AG20443 (cell line): ENCODE measurements at regions not wholly inside any gene's neighbourhood (a gene's known extent, or its start where the extent isn't known, plus 50 kb on each side); places are given as distances from the start of the nearest gene placed in this dataset.

Experiments
- DNase-seq: peaks from one replicate; pipeline ENCODE4 v3.0.0; 2012; ENCODE audit warnings: low spot score, mixed read lengths

- no peak for DNase-seq
These were observed 266.1 kb upstream of the TMTC4 start for GRCh38 chr13:100940658-100941057.

GRCh38 chr13:100933841-100934240 lies 259.2 kb upstream of the TMTC4 start:
- DNase-seq, result no peak

GRCh38 chr13:100922599-100922998 lies 248.0 kb upstream of the TMTC4 start:
- DNase-seq, result no peak

- DNase-seq, result no peak
These were observed 246.5 kb upstream of the TMTC4 start for GRCh38 chr13:100921139-100921538.

- DNase-seq, result no peak
These were observed 242.4 kb upstream of the TMTC4 start for GRCh38 chr13:100917011-100917410.

GRCh38 chr13:100913143-100913542 lies 238.5 kb upstream of the TMTC4 start:
- no peak for DNase-seq

- DNase-seq, result no peak
These were observed 229.8 kb upstream of the TMTC4 start for GRCh38 chr13:100904293-100904976.

- DNase-seq, result no peak
These were observed 225.2 kb upstream of the TMTC4 start for GRCh38 chr13:100899720-100900316.

GRCh38 chr13:100898431-100898830 lies 223.8 kb upstream of the TMTC4 start:
- DNase-seq, result no peak

GRCh38 chr13:100895651-100896050 lies 221.1 kb upstream of the TMTC4 start:
- DNase-seq, result no peak

- DNase-seq, result no peak
These were observed 218.4 kb upstream of the TMTC4 start for GRCh38 chr13:100892981-100893380.

GRCh38 chr13:100890645-100891044 lies 216.1 kb upstream of the TMTC4 start:
- DNase-seq, result no peak

GRCh38 chr13:100887729-100888151 lies 213.1 kb upstream of the TMTC4 start:
- DNase-seq, result peak; percentile 78

- no peak for DNase-seq
These were observed 208.9 kb upstream of the TMTC4 start for GRCh38 chr13:100883453-100883852.

- peak; percentile 67 for DNase-seq
These were observed 206.8 kb upstream of the TMTC4 start for GRCh38 chr13:100881291-100881864.

- no peak for DNase-seq
These were observed 205.6 kb upstream of the TMTC4 start for GRCh38 chr13:100880166-100880565.

- no peak for DNase-seq
These were observed 204.7 kb upstream of the TMTC4 start for GRCh38 chr13:100879255-100879654.

GRCh38 chr13:100876044-100876403 lies 201.4 kb upstream of the TMTC4 start:
- DNase-seq, result no peak

- DNase-seq, result peak; percentile 79
These were observed 200.9 kb upstream of the TMTC4 start for GRCh38 chr13:100875392-100876043.

- no peak for DNase-seq
These were observed 198.2 kb upstream of the TMTC4 start for GRCh38 chr13:100872761-100873160.

- DNase-seq, result no peak
These were observed 196.3 kb upstream of the TMTC4 start for GRCh38 chr13:100870898-100871297.

- DNase-seq, result no peak
These were observed 186.3 kb upstream of the TMTC4 start for GRCh38 chr13:100860866-100861265.

- DNase-seq, result no peak
These were observed 185.3 kb upstream of the TMTC4 start for GRCh38 chr13:100859861-100860260.
